GM23338 (cell line): ENCODE measurements at regions not wholly inside any gene's neighbourhood (a gene's known extent, or its start where the extent isn't known, plus 50 kb on each side); places are given as distances from the start of the nearest gene placed in this dataset.

Experiments used
- EZH2 ChIP-seq: fragments of 200-600 bp; sonication (generic); IDR thresholded peaks from one replicate; pipeline ENCODE4 v1.8.0; 2017; ENCODE audit warnings: antibody characterized with exemption, mild to moderate bottlenecking, low read depth; ENCODE audit not compliant: unreplicated experiment
- EZH2phosphoT487 ChIP-seq: fragments of 200-600 bp; sonication (generic); IDR thresholded peaks from one replicate; pipeline ENCODE4 v1.8.1; 2018; ENCODE audit warnings: antibody characterized with exemption; ENCODE audit not compliant: unreplicated experiment
- JUNB ChIP-seq: IDR thresholded peaks from one replicate; pipeline ENCODE4 v1.6.1; 2016; ENCODE audit warnings: antibody characterized with exemption; ENCODE audit not compliant: unreplicated experiment
- POLR2AphosphoS5 ChIP-seq: IDR thresholded peaks from 2 replicates; pipeline ENCODE4 v1.6.1; 2016; ENCODE audit warnings: antibody characterized with exemption, low read depth
- TF ChIP-seq, protein P1 (sequence below), 2 experiments: fragments of 200-600 bp in 1 of 2; sonication (generic) in 1 of 2; conservative IDR thresholded peaks; 2 replicates each; pipeline versions ENCODE4 v1.5.1 to v1.6.1; 2016 to 2017; ENCODE audit warnings: antibody characterized with exemption in 2 of 2, low read depth in 2 of 2, mild to moderate bottlenecking in 2 of 2, moderate library complexity in 1 of 2

DNA sequence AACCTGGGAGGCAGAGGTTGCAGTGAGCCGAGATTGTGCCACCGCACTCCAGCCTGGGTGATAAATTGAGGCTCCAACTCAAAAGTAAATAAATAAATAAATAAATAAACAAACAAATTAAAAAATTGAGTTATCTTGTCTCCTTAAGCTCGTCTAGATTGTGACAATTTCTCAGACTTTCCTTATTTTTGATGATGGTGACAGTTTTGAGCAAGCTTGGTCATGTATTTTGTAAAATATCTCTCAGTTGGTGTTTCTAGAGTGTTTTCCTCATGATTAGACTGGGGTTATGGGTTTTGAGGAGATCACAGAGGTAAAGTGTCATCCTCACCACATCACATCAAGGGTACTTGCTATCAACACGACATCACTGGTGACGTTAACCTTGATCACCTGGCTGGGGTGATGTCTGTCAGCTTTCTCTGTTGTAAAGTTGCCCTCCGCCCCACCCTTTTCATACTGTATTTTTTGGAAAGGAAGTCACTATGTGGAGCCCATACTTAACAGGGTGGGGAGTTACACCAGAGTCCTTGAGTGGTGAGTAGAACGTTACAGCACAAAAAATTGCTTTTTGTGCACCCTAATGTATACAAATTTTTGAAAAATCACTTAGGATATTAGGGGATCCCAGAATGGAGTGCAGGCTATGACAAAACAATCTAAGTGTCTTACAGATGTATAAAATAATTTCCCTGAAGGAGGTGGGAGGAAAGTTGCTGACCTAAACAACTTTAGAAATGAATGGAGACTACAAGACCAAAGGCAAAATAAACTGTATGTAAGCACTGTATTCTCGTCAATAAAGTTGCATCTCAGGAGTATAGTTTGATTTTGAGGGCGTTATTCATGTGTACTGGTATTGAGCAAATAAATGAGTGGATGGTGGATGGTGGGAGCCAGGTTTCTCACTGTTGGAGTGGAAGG lies 116.4 kb upstream of the SGK1 start:
- TF ChIP-seq EZH2phosphoT487 (no peak), JUNB (no peak), POLR2AphosphoS5 (no peak), EZH2 (no peak)
- TF ChIP-seq, protein P1, sequence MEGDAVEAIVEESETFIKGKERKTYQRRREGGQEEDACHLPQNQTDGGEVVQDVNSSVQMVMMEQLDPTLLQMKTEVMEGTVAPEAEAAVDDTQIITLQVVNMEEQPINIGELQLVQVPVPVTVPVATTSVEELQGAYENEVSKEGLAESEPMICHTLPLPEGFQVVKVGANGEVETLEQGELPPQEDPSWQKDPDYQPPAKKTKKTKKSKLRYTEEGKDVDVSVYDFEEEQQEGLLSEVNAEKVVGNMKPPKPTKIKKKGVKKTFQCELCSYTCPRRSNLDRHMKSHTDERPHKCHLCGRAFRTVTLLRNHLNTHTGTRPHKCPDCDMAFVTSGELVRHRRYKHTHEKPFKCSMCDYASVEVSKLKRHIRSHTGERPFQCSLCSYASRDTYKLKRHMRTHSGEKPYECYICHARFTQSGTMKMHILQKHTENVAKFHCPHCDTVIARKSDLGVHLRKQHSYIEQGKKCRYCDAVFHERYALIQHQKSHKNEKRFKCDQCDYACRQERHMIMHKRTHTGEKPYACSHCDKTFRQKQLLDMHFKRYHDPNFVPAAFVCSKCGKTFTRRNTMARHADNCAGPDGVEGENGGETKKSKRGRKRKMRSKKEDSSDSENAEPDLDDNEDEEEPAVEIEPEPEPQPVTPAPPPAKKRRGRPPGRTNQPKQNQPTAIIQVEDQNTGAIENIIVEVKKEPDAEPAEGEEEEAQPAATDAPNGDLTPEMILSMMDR (conservative IDR thresholded peaks at IDR 0.05; ENCODE audit: low read depth in 2 of 2) = no peak
